Activated CD8-positive, alpha-beta memory T cell treated with anti-CD3 and anti-CD28 coated beads, Interleukin-2, amount 10 ng/mL, durations not matched to agents 7 days and 5 days (primary cell): ENCODE measurements at regions not wholly inside any gene's neighbourhood (a gene's known extent, or its start where the extent isn't known, plus 50 kb on each side); places are given as distances from the start of the nearest gene placed in this dataset.

Source experiments
- ATAC-seq: fragments of 150-1000 bp; cut with Tn5 transposase; one replicate; pipeline ENCODE4 v1.10.0; 2021; ENCODE audit warnings: moderate library complexity
- CTCF ChIA-PET: fragments of 350-600 bp; sonication (Branson Sonifier 250); formaldehyde crosslinking; loops from one replicate; lab custom pipeline; 2021; ENCODE audit warnings: antibody characterized with exemption; lab: Charles Lee
- DNase-seq: peaks from one replicate; pipeline ENCODE4 v3.0.0-alpha.2; 2020
- H3K27ac Mint-ChIP-seq: one replicate; pipeline ENCODE4 v1.8.0; 2021; ENCODE audit warnings: mild to moderate bottlenecking, mixed read lengths
- H3K27me3 Mint-ChIP-seq: one replicate; pipeline ENCODE4 v1.8.0; 2021; ENCODE audit warnings: mixed read lengths
- H3K36me3 Mint-ChIP-seq: one replicate; pipeline ENCODE4 v1.8.0; 2021; ENCODE audit warnings: mild to moderate bottlenecking, mixed read lengths
- H3K4me1 Mint-ChIP-seq: one replicate; pipeline ENCODE4 v1.8.0; 2021; ENCODE audit warnings: mixed read lengths
- H3K4me3 Mint-ChIP-seq: one replicate; pipeline ENCODE4 v1.8.0; 2021; ENCODE audit warnings: mild to moderate bottlenecking, moderate library complexity, mixed read lengths
- H3K9me3 Mint-ChIP-seq: one replicate; pipeline ENCODE4 v1.8.0; 2022; ENCODE audit warnings: low read depth, mixed read lengths

- Mint-ChIP-seq H3K27me3 (no peaks in the 10 kb centered on the region), H3K36me3 (no peaks in the 10 kb centered on the region), H3K9me3 (peaks cover 2% of the 10 kb centered on the region), H3K4me1 (no peaks in the 10 kb centered on the region), H3K4me3 (no peak overlapping the region), H3K27ac (no peak overlapping the region)
- ATAC-seq (no peak), DNase-seq (no peak)
- CTCF ChIA-PET, result no interaction called here
These were observed 50.6 kb upstream of the IKZF2 start for GRCh38 chr2:213202011-213202410.

DNA sequence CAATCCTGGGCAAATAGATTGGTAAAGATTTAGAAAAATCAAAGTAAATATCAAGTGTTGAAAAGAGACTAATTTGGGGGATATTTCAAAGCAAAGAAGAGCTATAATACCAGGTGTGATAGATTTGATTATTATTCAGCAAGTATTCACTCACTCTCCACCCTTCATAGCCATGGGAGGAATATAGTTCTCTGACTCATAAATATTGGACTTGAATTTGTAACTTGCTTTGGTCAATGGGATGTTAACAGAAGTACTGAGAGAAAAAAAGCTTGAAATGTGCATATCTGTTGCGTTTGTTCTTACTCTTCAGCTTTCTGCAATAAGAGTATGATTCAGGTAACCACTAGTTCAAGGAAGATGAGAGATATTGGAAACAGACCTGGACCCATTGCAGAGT, 54.5 kb upstream of the IKZF2 start:
- DNase-seq (no peak), ATAC-seq (no peak)
- Mint-ChIP-seq H3K27ac (no peak overlapping the region), H3K4me3 (no peak overlapping the region), H3K36me3 (no peaks in the 10 kb centered on the region), H3K9me3 (no peaks in the 10 kb centered on the region), H3K4me1 (no peaks in the 10 kb centered on the region), H3K27me3 (no peaks in the 10 kb centered on the region)
- CTCF ChIA-PET, result interaction anchor here (1.2 kb wide), 1 partner anchor 53 kb away, joined by 3 read pairs; no protein-coding TSS in a partner anchor

- H3K4me3 Mint-ChIP-seq, result no peak overlapping the region
- DNase-seq, result no peak
- no peak for ATAC-seq
- CTCF ChIA-PET, result no interaction called here
- no peak overlapping the region for H3K27ac Mint-ChIP-seq
- no peaks in the 10 kb centered on the region for H3K9me3 Mint-ChIP-seq
- no peaks in the 10 kb centered on the region for H3K4me1 Mint-ChIP-seq
- H3K36me3 Mint-ChIP-seq, result no peaks in the 10 kb centered on the region
- H3K27me3 Mint-ChIP-seq, result peaks cover 2% of the 10 kb centered on the region
These were observed 61.8 kb upstream of the IKZF2 start for GRCh38 chr2:213213186-213213585.

DNA sequence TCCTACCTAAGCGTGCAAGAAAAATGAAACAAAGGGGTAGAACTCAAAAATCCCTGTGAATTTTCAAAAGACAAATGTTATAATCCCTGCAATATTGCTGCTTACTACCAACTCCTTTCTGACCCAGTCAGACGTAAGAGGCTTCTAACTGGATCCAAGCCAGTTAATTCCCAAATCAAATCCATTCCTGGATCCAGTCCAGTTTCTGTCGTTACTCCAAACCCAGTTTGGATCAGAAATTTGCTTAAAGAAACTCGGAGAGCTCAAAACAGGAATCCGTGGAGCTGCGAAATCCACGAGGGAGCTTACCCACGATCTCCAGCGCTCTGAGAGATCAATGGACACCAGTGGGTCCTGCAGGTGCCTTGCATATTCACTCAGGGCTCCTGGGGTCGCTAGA, 62.8 kb upstream of the IKZF2 start:
- Mint-ChIP-seq H3K9me3 (no peaks in the 10 kb centered on the region), H3K27ac (no peak overlapping the region), H3K27me3 (peaks cover 5% of the 10 kb centered on the region), H3K4me1 (no peaks in the 10 kb centered on the region), H3K36me3 (no peaks in the 10 kb centered on the region), H3K4me3 (no peak overlapping the region)
- DNase-seq (no peak), ATAC-seq (no peak)
- CTCF ChIA-PET, result no interaction called here

DNA sequence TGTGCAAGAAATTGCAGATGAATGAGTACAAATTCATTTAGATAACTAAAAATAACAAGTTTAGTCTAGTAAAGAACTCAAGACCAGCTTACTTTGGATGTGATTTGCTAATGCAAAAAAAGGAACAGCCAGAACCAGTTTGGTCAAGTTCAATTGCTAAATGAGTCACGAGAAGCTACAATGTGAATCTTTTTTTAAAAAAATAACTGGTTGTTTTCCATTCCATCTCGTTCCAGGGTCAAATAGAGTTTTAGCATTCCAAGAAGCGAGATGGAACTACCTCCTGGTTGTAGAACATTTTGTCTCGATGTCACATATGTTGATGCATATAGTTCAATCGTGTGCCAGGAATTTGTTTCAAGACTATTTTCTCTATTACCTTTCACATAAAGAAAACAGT, 65.0 kb upstream of the IKZF2 start:
- Mint-ChIP-seq H3K27me3 (peaks cover 5% of the 10 kb centered on the region), H3K4me3 (no peak overlapping the region), H3K27ac (no peak overlapping the region), H3K9me3 (no peaks in the 10 kb centered on the region), H3K36me3 (no peaks in the 10 kb centered on the region), H3K4me1 (no peaks in the 10 kb centered on the region)
- DNase-seq (no peak), ATAC-seq (no peak)
- CTCF ChIA-PET, result no interaction called here

- DNase-seq, result no peak
- no peak overlapping the region for H3K27ac Mint-ChIP-seq
- H3K4me1 Mint-ChIP-seq, result no peaks in the 10 kb centered on the region
- peaks cover 5% of the 10 kb centered on the region for H3K27me3 Mint-ChIP-seq
- no peaks in the 10 kb centered on the region for H3K36me3 Mint-ChIP-seq
- ATAC-seq, result no peak
- no peak overlapping the region for H3K4me3 Mint-ChIP-seq
- CTCF ChIA-PET, result no interaction called here
- H3K9me3 Mint-ChIP-seq, result no peaks in the 10 kb centered on the region
These were observed 64.4 kb upstream of the SPAG16 start for GRCh38 chr2:213219816-213220215.

GRCh38 chr2:213220967-213221603, 63.2 kb upstream of the SPAG16 start:
- CTCF ChIA-PET, result no interaction called here
- no peak overlapping the region for H3K27ac Mint-ChIP-seq
- H3K9me3 Mint-ChIP-seq, result no peaks in the 10 kb centered on the region
- peaks cover 3% of the 10 kb centered on the region for H3K4me1 Mint-ChIP-seq
- H3K27me3 Mint-ChIP-seq, result peaks cover 3% of the 10 kb centered on the region
- no peak for ATAC-seq
- no peaks in the 10 kb centered on the region for H3K36me3 Mint-ChIP-seq
- no peak for DNase-seq
- no peak overlapping the region for H3K4me3 Mint-ChIP-seq

- no peaks in the 10 kb centered on the region for H3K9me3 Mint-ChIP-seq
- H3K4me3 Mint-ChIP-seq, result no peak overlapping the region
- no peaks in the 10 kb centered on the region for H3K36me3 Mint-ChIP-seq
- DNase-seq (no peak), ATAC-seq (no peak)
- CTCF ChIA-PET, result no interaction called here
- peaks cover 3% of the 10 kb centered on the region for H3K27me3 Mint-ChIP-seq
- H3K4me1 Mint-ChIP-seq, result peaks cover 7% of the 10 kb centered on the region
- H3K27ac Mint-ChIP-seq, result no peak overlapping the region
These were observed 62.3 kb upstream of the SPAG16 start for GRCh38 chr2:213221957-213222356.

DNA sequence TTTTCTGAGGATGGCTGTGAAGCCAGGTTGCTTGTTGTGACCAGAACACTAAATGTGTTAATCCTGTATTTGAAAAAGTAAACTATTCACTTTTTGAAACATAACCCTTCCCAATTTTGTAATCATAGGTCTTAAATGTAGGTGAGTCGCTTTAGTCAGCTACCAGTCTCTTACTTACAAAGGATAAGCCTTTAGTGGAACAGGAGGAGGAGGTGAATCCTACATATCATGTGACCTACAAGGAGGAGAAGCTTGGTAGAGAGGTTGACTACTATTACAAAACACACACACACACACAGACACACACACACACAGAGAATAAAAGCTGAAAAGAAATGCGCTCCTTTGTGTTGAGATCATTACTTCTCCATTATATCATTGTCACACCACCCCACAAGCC, 59.9 kb upstream of the SPAG16 start:
- peaks cover 14% of the 10 kb centered on the region for H3K4me1 Mint-ChIP-seq
- H3K27ac Mint-ChIP-seq, result no peak overlapping the region
- H3K36me3 Mint-ChIP-seq, result no peaks in the 10 kb centered on the region
- H3K4me3 Mint-ChIP-seq, result no peak overlapping the region
- H3K9me3 Mint-ChIP-seq, result no peaks in the 10 kb centered on the region
- no peak for ATAC-seq
- CTCF ChIA-PET, result no interaction called here
- DNase-seq, result no peak
- H3K27me3 Mint-ChIP-seq, result no peaks in the 10 kb centered on the region

DNA sequence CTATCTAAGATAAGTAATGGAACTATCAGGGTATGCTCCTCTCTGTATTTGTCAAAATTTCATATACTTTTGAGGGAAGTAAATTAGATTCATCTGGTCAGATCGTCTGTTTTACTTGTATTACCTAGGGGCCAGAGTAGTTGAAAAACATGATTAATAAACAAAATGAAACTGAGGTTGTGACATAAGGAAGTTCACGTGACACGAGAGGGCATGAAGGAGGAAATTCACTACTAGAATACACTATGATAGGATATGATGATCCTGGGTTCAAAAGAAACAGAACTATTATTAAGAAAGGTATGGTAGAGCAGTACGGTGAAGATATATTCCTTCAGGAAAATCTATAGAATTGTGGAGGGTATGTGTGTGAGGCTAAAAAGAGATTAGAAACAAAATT, 58.4 kb upstream of the SPAG16 start:
- H3K4me1 Mint-ChIP-seq, result peaks cover 14% of the 10 kb centered on the region
- no peaks in the 10 kb centered on the region for H3K36me3 Mint-ChIP-seq
- H3K27ac Mint-ChIP-seq, result no peak overlapping the region
- H3K4me3 Mint-ChIP-seq, result no peak overlapping the region
- no peak for DNase-seq
- CTCF ChIA-PET, result no interaction called here
- no peak for ATAC-seq
- H3K9me3 Mint-ChIP-seq, result no peaks in the 10 kb centered on the region
- H3K27me3 Mint-ChIP-seq, result no peaks in the 10 kb centered on the region

DNA sequence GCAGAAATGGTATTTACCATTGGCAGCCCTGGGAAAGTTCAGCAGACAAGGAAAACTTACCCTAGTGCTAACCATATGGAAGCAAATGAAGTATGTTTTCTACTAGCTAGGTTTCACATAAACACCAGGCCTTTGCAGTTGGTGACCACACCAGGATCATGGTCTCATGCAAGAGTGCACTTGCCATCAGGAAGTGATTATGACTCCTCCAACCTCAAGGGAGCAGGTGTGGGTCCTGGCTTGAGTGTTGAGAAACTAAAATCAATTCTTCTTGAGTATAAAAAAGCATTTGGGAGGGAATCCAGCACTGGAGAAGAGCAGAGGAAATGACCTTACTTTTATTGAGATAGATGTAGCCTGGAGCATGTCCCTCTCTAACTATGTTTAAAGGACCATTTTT, 56.8 kb upstream of the SPAG16 start:
- H3K27me3 Mint-ChIP-seq, result no peaks in the 10 kb centered on the region
- DNase-seq (peak; percentile 53), ATAC-seq (peak; percentile 51)
- H3K27ac Mint-ChIP-seq, result no peak overlapping the region
- H3K4me1 Mint-ChIP-seq, result peaks cover 15% of the 10 kb centered on the region
- H3K36me3 Mint-ChIP-seq, result no peaks in the 10 kb centered on the region
- CTCF ChIA-PET, result no interaction called here
- no peaks in the 10 kb centered on the region for H3K9me3 Mint-ChIP-seq
- H3K4me3 Mint-ChIP-seq, result no peak overlapping the region

DNA sequence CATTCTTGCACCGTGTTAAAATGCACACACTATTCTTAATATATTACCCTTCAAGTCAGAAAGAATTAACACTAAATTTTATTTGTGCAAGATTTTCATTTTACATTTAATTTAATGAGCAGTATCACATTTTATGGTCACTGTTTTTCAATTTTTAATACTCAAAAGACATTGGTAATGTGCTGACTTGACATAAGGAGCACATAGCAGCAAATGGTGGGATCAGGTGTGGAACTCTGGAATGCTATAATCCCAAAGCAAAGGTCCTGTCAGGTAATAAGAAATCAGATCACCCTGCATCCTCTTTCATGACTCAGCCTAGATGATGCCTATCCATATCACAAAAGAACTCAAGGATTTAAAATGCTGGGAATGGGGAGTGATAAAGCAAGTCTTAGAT, 55.6 kb upstream of the SPAG16 start:
- ATAC-seq, result no peak
- DNase-seq, result no peak
- Mint-ChIP-seq H3K9me3 (no peaks in the 10 kb centered on the region), H3K27me3 (no peaks in the 10 kb centered on the region), H3K27ac (no peak overlapping the region), H3K4me3 (no peak overlapping the region), H3K4me1 (peaks cover 26% of the 10 kb centered on the region), H3K36me3 (no peaks in the 10 kb centered on the region)
- CTCF ChIA-PET, result no interaction called here

DNA sequence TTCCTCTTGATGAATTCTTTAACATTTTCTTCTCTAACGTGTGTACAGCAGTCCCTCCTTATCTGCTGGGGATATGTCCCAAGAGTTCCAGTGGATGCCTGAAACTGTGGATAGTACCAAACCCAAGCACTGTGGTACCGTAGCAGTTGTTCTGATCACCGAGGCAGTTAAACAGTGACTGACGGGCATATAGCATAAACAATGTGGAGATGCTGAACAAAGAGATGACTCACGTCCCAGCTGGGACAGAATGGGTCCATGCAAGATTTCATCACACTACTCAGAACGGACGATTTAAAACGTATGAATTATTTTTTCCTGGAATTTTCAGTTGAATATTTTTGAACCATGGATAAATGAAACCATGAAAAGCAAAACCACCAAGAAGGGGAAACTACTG, 54.5 kb upstream of the SPAG16 start:
- H3K4me3 Mint-ChIP-seq, result no peak overlapping the region
- H3K27ac Mint-ChIP-seq, result no peak overlapping the region
- ATAC-seq (no peak), DNase-seq (no peak)
- CTCF ChIA-PET, result no interaction called here
- no peaks in the 10 kb centered on the region for H3K27me3 Mint-ChIP-seq
- no peaks in the 10 kb centered on the region for H3K36me3 Mint-ChIP-seq
- H3K9me3 Mint-ChIP-seq, result no peaks in the 10 kb centered on the region
- H3K4me1 Mint-ChIP-seq, result peaks cover 34% of the 10 kb centered on the region

- Mint-ChIP-seq H3K9me3 (no peaks in the 10 kb centered on the region), H3K4me1 (peaks cover 32% of the 10 kb centered on the region), H3K36me3 (no peaks in the 10 kb centered on the region), H3K4me3 (no peak overlapping the region), H3K27ac (no peak overlapping the region), H3K27me3 (peaks cover 5% of the 10 kb centered on the region)
- DNase-seq (no peak), ATAC-seq (no peak)
- CTCF ChIA-PET, result no interaction called here
These were observed 52.3 kb upstream of the SPAG16 start for GRCh38 chr2:213231966-213232365.
